Fibroblast of lung (primary cell): ENCODE measurements at regions not wholly inside any gene's neighbourhood (a gene's known extent, or its start where the extent isn't known, plus 50 kb on each side); places are given as distances from the start of the nearest gene placed in this dataset.

ENCODE experiments used
- EZH2 ChIP-seq: IDR thresholded peaks from 2 replicates; pipeline ENCODE4 v1.5.1; 2012; ENCODE audit warnings: low read length, control low read depth, mild to moderate bottlenecking; ENCODE audit errors: missing control alignments
- TF ChIP-seq, protein P1 (sequence below), 2 donors: IDR thresholded peaks in 1 of 2; conservative IDR thresholded peaks in 1 of 2; 1 replicate in 1 of 2; 2 replicates in 1 of 2; pipeline ENCODE4 v1.5.1; 2011 to 2012; ENCODE audit warnings: low read length in 2 of 2, control low read depth in 1 of 2, inconsistent platforms in 1 of 2, low read depth in 1 of 2, mild to moderate bottlenecking in 1 of 2

DNA sequence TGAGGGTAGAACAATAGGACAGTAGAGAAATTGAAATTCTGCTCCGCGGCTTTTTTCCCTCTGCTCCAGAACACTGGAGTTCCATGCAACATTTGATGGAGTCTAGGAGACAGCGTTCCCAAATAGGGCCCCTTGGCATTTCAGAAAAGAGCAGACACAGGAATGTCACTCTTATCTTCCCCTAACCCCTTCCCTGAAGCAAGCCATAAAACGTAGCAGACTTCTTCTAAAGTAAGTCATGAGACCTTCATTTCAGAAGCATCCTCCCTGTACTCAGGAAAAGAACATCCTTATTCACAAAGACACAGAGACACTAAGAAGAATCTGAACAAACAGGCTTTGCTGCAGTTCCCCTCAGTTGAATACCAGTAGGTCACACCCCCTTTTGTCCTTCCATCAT is 296.1 kb upstream of the SOX9 start:
- TF ChIP-seq, protein P1, sequence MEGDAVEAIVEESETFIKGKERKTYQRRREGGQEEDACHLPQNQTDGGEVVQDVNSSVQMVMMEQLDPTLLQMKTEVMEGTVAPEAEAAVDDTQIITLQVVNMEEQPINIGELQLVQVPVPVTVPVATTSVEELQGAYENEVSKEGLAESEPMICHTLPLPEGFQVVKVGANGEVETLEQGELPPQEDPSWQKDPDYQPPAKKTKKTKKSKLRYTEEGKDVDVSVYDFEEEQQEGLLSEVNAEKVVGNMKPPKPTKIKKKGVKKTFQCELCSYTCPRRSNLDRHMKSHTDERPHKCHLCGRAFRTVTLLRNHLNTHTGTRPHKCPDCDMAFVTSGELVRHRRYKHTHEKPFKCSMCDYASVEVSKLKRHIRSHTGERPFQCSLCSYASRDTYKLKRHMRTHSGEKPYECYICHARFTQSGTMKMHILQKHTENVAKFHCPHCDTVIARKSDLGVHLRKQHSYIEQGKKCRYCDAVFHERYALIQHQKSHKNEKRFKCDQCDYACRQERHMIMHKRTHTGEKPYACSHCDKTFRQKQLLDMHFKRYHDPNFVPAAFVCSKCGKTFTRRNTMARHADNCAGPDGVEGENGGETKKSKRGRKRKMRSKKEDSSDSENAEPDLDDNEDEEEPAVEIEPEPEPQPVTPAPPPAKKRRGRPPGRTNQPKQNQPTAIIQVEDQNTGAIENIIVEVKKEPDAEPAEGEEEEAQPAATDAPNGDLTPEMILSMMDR (conservative IDR thresholded peaks at IDR 0.05 in 1 of 2, IDR thresholded peaks at IDR 0.05 in 1 of 2; ENCODE audit: low read depth in 1 of 2, low read length in 2 of 2): no peak
- no peak for TF ChIP-seq EZH2
